Nucleus accumbens (tissue), 56 donors: ENCODE measurements at regions not wholly inside any gene's neighbourhood (a gene's known extent, or its start where the extent isn't known, plus 50 kb on each side); places are given as distances from the start of the nearest gene placed in this dataset.

Source experiments
- DNase-seq, 56 donors: peaks; one replicate each; lab custom pipeline; 2025; lab: John Stamatoyannopoulos, UW

- no peak for DNase-seq
Observed at GRCh38 chr2:146193619-146194018, 1651.2 kb upstream of the ACVR2A start.

DNA sequence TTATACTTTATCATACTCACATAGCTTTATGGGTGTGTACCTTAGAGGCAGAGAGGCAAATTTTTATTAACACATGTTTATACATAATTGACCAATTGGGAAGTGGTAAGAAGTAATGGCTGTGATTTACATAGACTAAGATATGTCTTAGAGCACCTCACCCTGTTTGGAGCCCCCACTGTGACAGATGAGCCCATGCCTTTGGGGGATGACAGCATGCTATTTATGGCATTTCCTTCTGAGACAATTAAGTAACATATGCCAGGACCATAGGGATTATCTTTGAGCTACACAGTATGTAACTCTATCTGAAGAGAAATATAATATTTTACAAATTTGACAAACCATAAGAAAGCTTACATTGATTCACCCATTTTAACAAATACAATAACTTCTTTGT is 1655.3 kb upstream of the ACVR2A start:
- DNase-seq = no peak

GRCh38 chr2:146173934-146174333 is 1654.0 kb upstream of the ZEB2 start:
- no peak for DNase-seq

DNA sequence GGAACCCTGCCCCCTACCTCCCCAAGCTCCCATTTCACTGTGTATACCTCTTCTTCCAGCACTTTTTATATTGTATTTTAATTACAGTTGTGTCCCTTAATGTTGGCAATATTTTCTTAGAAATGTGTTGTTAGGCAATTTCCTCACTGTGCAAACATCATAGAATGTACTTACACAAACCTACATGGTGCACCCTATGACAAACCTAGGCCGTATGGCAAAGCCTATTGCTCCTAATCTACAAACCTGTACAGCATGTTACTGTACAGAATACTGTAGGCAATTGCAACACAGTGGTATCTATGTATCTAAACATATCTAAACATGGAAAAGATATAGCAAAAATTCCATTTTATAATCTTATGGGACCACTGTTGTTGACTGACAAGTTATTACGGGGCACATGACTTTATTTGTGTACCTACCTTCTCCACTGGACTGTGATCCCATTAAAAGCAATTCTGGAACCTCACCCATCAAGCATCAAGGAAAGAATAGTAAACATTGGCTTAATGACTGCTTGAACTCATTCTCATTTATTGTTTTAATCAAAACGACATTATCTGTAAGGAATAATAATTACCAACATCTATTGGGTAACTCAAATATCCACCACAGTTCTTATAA is 1641.5 kb upstream of the ZEB2 start:
- no peak for DNase-seq

DNA sequence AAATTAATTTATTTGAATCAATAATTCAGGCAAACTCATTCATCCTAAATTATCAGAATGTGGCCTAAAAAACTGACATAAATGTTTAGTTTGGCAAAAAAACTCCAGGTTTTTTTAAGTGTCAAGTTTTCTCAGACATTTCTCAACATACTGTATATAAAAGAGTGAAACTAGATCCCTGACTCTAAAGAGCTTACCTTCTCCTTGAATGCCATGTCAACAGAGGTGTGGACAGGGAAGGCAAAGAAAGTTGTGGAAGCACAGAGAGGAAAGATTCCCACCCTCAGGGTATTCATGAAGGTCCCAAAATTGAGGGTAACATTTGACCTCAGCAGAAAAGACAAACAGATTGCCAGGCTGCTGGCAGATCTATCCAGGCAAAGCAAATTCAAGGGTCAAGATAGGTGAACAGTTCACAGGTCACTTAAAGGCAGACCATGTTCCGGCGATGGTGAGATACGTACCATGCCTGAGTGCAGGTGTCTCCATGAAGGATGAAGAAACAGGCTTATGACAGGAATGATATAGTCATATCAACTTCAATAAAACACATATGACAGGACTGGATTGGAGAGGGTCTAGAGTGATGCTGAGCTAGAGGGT is 1638.3 kb upstream of the ZEB2 start:
- no peak for DNase-seq

- DNase-seq = no peak
Observed at GRCh38 chr2:146147448-146148012, 1627.6 kb upstream of the ZEB2 start.

DNA sequence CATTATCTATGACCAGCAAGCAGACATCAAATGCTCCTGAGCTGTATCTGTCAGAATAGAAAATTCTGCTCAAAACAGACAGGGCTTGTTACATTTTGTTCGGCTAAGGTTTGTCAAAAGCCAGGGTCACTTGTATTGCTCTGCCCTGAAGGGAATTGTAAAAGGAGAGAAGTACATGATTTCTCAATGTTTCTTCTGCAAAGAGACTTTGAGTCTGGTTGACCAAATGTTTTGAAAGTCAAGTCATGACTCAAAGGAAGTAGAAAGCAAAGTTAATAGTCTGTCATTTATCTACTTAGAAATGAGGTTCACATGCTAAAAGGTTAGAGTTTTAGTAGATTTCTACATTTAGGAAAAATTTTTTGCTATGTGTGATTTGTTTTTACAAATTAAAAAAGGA is 1624.1 kb upstream of the ZEB2 start:
- DNase-seq = no peak

DNA sequence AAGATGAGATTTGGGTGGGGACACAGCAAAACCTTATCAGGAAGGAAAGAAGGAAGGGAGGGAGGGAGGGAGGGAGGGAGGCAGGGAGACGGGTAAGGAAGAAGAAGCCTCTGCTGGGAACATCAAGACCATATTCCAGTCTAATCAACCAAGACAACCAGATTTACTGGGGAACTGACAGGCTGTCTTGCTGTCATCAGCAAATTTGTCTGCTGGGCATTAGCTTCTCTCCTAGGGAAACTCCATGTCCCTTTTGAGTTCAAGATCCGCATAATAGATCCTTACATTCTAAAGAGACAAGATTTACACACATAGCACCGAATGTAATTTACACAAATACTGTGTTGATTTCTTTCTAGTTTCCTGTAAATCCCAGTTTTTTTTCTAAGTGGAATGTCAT is 1618.9 kb upstream of the ZEB2 start:
- DNase-seq = no peak

DNA sequence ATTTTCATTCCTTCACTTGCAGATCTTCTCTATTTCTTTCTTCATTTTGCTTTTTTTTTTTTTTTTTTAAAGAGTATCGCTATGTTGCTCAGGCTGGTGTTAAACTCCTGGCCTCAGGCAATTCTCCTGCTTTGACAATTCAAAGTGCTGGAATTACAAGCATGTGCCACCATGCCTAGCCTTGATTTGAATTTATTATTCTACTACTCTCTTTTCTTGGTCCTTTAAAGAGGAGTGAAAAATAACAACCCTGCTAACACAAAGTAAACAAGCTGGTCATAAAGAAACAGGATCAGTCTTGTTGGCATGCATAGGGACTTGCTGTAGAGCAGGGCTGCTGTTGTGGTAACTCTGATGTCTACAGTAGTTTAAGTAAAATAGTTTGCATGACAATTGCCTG is 1615.3 kb upstream of the ZEB2 start:
- no peak for DNase-seq

- no peak for DNase-seq
Observed at GRCh38 chr2:146131785-146132184, 1611.9 kb upstream of the ZEB2 start.

DNA sequence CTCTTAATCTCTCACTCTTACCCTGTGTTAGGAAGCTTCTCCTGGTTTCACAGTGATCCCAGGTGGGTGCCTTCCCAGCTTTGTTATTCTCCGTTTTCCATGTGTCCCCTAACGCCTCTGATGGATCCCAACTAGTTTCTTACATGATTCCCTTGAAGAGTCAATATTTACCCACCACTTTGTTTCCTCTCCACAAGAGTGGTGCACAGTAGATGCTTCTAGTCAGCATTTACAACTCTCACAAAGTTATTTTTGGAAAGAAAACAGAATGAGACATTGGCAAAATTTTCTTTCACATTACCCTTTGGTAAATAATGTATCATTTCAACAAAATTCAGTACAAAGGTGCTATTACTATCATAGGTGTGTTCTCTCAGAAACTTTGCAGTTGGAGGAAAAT is 1611.1 kb upstream of the ZEB2 start:
- no peak for DNase-seq

- no peak for DNase-seq
Observed at GRCh38 chr2:146130290-146130689, 1610.4 kb upstream of the ZEB2 start.

DNA sequence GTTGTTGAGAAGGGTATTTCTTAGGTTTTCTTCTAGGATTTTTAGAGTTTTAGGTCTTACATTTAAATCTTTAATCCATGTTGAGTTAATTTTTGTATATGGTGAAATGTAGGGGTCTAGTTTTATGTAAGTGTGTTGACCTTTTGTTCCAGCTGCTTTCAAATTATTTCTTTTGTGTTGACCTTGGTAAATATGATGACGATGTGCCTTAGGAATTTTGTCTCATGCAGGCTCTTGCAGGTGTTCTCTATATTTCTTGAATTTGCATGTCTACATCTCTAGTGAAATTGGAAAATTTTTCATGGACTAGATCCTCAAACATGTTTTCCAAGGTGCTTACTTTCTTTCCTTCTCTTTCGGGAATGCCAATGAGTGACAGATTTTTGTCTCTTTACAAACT is 1609.3 kb upstream of the ZEB2 start:
- no peak for DNase-seq

DNA sequence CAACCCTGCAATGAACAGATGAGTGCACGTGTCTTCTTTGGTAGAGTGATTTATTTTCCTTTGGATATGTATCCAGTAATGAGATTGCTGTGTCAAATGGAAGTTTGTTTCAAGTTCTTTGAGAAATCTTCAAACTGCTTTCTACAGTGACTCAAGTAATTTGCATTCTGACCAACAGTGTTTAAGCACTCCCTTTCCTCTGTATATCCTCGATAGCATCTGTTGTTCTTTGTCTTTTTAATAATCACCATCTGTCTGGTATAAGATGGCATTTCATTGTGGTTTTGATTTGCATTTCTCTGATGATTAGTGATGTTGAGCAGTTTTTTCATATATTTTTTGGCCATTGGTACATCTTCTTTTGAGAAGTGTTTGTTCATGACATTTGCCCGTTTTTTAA is 1608.3 kb upstream of the ZEB2 start:
- no peak for DNase-seq

DNA sequence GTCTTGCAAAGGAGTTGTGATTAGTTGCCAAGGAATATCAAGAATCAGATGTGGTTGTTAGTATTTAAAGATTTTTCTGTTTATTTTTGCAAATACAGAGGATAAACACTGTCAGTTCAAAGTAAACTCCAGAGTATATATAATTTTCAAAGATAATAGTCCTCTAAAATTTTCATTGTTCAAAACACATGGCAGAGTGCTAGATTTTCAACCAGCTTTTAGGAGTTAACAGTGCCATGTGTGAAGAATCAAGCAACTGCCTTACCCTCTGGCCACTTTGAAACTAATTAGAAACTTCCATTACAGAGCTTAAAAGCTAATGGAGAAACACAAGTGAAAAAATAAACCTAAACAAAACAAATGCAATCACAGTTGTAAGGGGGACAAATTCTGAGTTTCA is 1605.6 kb upstream of the ZEB2 start:
- DNase-seq = no peak

- DNase-seq = no peak
Observed at GRCh38 chr2:146124741-146125140, 1604.8 kb upstream of the ZEB2 start.

GRCh38 chr2:146123714-146124113 is 1603.8 kb upstream of the ZEB2 start:
- no peak for DNase-seq

DNA sequence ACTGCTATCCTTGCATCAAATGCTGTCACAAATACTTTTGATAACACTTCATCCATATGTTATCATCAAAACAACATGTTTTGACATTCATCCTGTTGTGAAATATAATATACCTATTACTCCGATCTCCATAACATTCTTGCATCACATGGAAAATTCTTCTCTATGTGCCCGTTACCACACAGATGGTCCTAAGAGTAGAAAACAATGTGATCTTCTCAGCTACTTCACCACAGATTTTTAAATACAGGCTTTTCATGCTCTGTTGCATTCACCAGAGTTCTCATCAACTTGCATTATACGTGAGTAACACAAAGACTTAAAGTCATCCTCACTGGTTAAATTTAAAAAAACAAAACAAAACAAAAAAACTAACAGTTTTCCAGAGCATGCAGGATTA is 1603.3 kb upstream of the ZEB2 start:
- DNase-seq = no peak

DNA sequence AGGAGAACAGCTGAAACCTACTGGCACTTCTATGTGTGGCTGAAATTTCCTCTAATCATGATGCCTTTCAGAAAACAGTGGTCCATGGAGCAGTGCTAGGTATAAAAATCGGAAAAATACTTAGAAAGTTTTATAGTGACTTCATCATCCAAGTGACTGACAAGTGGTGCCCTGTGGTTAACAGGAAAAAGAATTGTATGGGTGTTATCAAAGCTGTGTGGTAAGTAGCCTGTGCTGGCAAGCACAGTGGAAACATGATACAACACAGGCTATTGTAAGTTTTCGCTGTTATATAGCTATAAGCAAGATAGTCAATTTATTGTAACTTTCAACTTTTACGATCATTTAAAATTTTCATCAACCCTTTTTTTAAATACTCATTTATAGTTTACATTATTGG is 1599.7 kb upstream of the ZEB2 start:
- DNase-seq = no peak

DNA sequence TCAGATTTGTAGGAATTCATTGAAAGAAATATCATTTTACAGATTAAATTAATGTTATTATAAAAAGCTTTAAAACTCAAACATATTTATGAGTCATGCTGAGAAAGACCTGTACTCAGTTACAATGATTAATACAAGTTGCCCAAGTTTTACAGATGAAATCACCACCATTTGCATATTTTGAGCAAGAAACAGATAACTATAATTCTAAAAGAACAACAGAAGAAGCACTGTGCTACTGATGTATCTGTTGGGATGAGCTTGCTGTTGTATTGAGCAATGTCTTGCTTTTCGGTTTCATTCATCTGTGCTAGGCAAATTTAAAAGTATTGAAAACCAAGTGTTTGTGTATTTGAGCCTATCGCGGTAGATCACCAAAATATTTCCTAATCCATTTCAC is 1589.1 kb upstream of the ZEB2 start:
- no peak for DNase-seq

GRCh38 chr2:146094185-146094584 is 1574.3 kb upstream of the ZEB2 start:
- DNase-seq = no peak

GRCh38 chr2:146081459-146081858 is 1561.5 kb upstream of the ZEB2 start:
- no peak for DNase-seq

GRCh38 chr2:146080925-146081324 is 1561.0 kb upstream of the ZEB2 start:
- DNase-seq = no peak
